OCI-LY7 (cell line): ENCODE measurements at regions not wholly inside any gene's neighbourhood (a gene's known extent, or its start where the extent isn't known, plus 50 kb on each side); places are given as distances from the start of the nearest gene placed in this dataset.

Experiments
- CTCF ChIP-seq: fragments of 200-600 bp; sonication (generic); conservative IDR thresholded peaks from 2 replicates; pipeline ENCODE4 v1.5.1; 2014; ENCODE audit warnings: mild to moderate bottlenecking, antibody characterized with exemption, low read length, moderate library complexity, mixed read lengths
- EZH2phosphoT487 ChIP-seq: fragments of 200-600 bp; sonication (generic); IDR thresholded peaks from 2 replicates; pipeline ENCODE4 v1.6.1; 2018; ENCODE audit warnings: low read depth, borderline replicate concordance, mild to moderate bottlenecking, mixed run types, antibody characterized with exemption, low read length, moderate library complexity, mixed read lengths

- TF ChIP-seq CTCF (no peak), EZH2phosphoT487 (no peak)
Measured at GRCh38 chr16:85532147-85532546, 81.0 kb upstream of the GSE1 start.
